NCI-H1694 (cell line): ENCODE measurements at regions not wholly inside any gene's neighbourhood (a gene's known extent, or its start where the extent isn't known, plus 50 kb on each side); places are given as distances from the start of the nearest gene placed in this dataset.
"Not testable (repeated sequence)": the region's sequence is repeated elsewhere in the genome, so short reads cannot be mapped to it uniquely, and the experiment has no call there.

Source experiments
- DNase-seq: peaks from one replicate; lab custom pipeline; 2025; lab: John Stamatoyannopoulos, UW

GRCh38 chr10:25808372-25808771, 125.7 kb upstream of the MYO3A start:
- no peak for DNase-seq

- no peak for DNase-seq
These were observed 122.9 kb upstream of the MYO3A start for GRCh38 chr10:25811052-25811685.

- no peak for DNase-seq
These were observed 120.5 kb upstream of the MYO3A start for GRCh38 chr10:25813511-25813910.

GRCh38 chr10:25815236-25815635, 118.8 kb upstream of the MYO3A start:
- DNase-seq: no peak

GRCh38 chr10:25815999-25816768, 117.8 kb upstream of the MYO3A start:
- no peak for DNase-seq

- DNase-seq: no peak
These were observed 116.8 kb upstream of the MYO3A start for GRCh38 chr10:25817200-25817599.

- DNase-seq: no peak
These were observed 115.3 kb upstream of the MYO3A start for GRCh38 chr10:25818751-25819150.

GRCh38 chr10:25820472-25820871, 113.6 kb upstream of the MYO3A start:
- DNase-seq: no peak

- DNase-seq: no peak
These were observed 113.2 kb upstream of the MYO3A start for GRCh38 chr10:25820874-25821273.

- no peak for DNase-seq
These were observed 110.0 kb upstream of the MYO3A start for GRCh38 chr10:25824050-25824449.

GRCh38 chr10:25828475-25828874, 105.6 kb upstream of the MYO3A start:
- no peak for DNase-seq

GRCh38 chr10:25831080-25831479, 102.9 kb upstream of the MYO3A start:
- no peak for DNase-seq

GRCh38 chr10:25839683-25840082, 94.3 kb upstream of the MYO3A start:
- DNase-seq: no peak

GRCh38 chr10:25840875-25841274, 93.2 kb upstream of the MYO3A start:
- DNase-seq: not testable (repeated sequence)

- DNase-seq: no peak
These were observed 91.9 kb upstream of the MYO3A start for GRCh38 chr10:25842146-25842545.

GRCh38 chr10:25843551-25844170, 90.4 kb upstream of the MYO3A start:
- no peak for DNase-seq

GRCh38 chr10:25844716-25845115, 89.3 kb upstream of the MYO3A start:
- DNase-seq: not testable (repeated sequence)

- DNase-seq: no peak
These were observed 84.8 kb upstream of the MYO3A start for GRCh38 chr10:25849268-25849667.

- no peak for DNase-seq
These were observed 84.0 kb upstream of the MYO3A start for GRCh38 chr10:25849988-25850387.

- no peak for DNase-seq
These were observed 82.5 kb upstream of the MYO3A start for GRCh38 chr10:25851548-25851947.

- no peak for DNase-seq
These were observed 81.6 kb upstream of the MYO3A start for GRCh38 chr10:25852364-25852941.

- no peak for DNase-seq
These were observed 76.0 kb upstream of the MYO3A start for GRCh38 chr10:25858076-25858475.

GRCh38 chr10:25865267-25865666, 68.8 kb upstream of the MYO3A start:
- DNase-seq: no peak
